MM.1S (cell line): ENCODE measurements at regions not wholly inside any gene's neighbourhood (a gene's known extent, or its start where the extent isn't known, plus 50 kb on each side); places are given as distances from the start of the nearest gene placed in this dataset.
"Not testable (repeated sequence)": the region's sequence is repeated elsewhere in the genome, so short reads cannot be mapped to it uniquely, and the experiment has no call there.

Experiments
- DNase-seq: peaks from one replicate; pipeline ENCODE4 v3.0.0-alpha.2; 2015
- H2AFZ ChIP-seq: fragments of 300-600 bp; sonication (generic); 2 replicates; pipeline ENCODE4 v1.6.0; 2016; ENCODE audit warnings: antibody characterized with exemption, low read length
- H3F3A ChIP-seq: fragments of 300-600 bp; sonication (generic); 2 replicates; pipeline ENCODE4 v1.6.1; 2016; ENCODE audit warnings: mild to moderate bottlenecking, antibody characterized with exemption, low read length, moderate library complexity, mixed read lengths; ENCODE audit not compliant: insufficient read depth
- H3K27ac ChIP-seq: fragments of 300-600 bp; sonication (generic); 2 replicates; pipeline ENCODE4 v1.5.1; 2016; ENCODE audit warnings: mild to moderate bottlenecking, low read length
- H3K27me3 ChIP-seq: fragments of 300-600 bp; sonication (generic); replicated peaks from 2 replicates; pipeline ENCODE4 v1.6.0; 2016; ENCODE audit warnings: low read length; ENCODE audit not compliant: insufficient read depth
- H3K36me3 ChIP-seq: fragments of 300-600 bp; sonication (generic); replicated peaks from 2 replicates; pipeline ENCODE4 v1.6.1; 2016; ENCODE audit warnings: mild to moderate bottlenecking, low read length, mixed read lengths; ENCODE audit not compliant: insufficient read depth
- H3K4me1 ChIP-seq: fragments of 300-600 bp; sonication (generic); 2 replicates; pipeline ENCODE4 v1.6.1; 2016; ENCODE audit warnings: low read length, mixed read lengths
- H3K4me2 ChIP-seq: fragments of 300-600 bp; sonication (generic); 2 replicates; pipeline ENCODE4 v1.6.0; 2016; ENCODE audit warnings: low read depth, low read length
- H3K4me3 ChIP-seq: fragments of 300-600 bp; sonication (generic); 2 replicates; pipeline ENCODE4 v1.5.1; 2016; ENCODE audit warnings: low read length, mixed read lengths
- H3K79me2 ChIP-seq: fragments of 300-600 bp; sonication (generic); 2 replicates; pipeline ENCODE4 v1.6.1; 2016; ENCODE audit warnings: mixed run types, low read length, mixed read lengths
- H3K9ac ChIP-seq: fragments of 300-600 bp; sonication (generic); 2 replicates; pipeline ENCODE4 v1.6.1; 2016; ENCODE audit warnings: low read length, mixed read lengths
- H3K9me2 ChIP-seq: fragments of 300-600 bp; sonication (generic); replicated peaks from 2 replicates; pipeline ENCODE4 v1.6.1; 2016; ENCODE audit warnings: mild to moderate bottlenecking, low read length, mixed read lengths; ENCODE audit not compliant: insufficient read depth
- H3K9me3 ChIP-seq: fragments of 300-600 bp; sonication (generic); replicated peaks from 2 replicates; pipeline ENCODE4 v1.6.1; 2016; ENCODE audit warnings: mild to moderate bottlenecking, low read length, mixed read lengths; ENCODE audit not compliant: insufficient read depth
- H4K20me1 ChIP-seq: fragments of 300-600 bp; sonication (generic); 2 replicates; pipeline ENCODE4 v1.6.1; 2016; ENCODE audit warnings: mild to moderate bottlenecking, low read length, moderate library complexity, mixed read lengths; ENCODE audit not compliant: insufficient read depth
- EZH2 ChIP-seq: fragments of 300-600 bp; sonication (generic); optimal IDR thresholded peaks from 2 replicates; pipeline ENCODE3; 2017; ENCODE audit warnings: low read depth, mild to moderate bottlenecking, antibody characterized with exemption, low read length, mixed read lengths
- EZH2phosphoT487 ChIP-seq: fragments of 300-600 bp; sonication (generic); IDR thresholded peaks from 2 replicates; pipeline ENCODE4 v1.6.1; 2018; ENCODE audit warnings: antibody characterized with exemption, low read length
- TF ChIP-seq, protein P1 (sequence below): fragments of 300-600 bp; sonication (generic); IDR thresholded peaks from 2 replicates; pipeline ENCODE4 v1.5.1; 2016; ENCODE audit warnings: antibody characterized with exemption, low read length, mixed read lengths

GRCh38 chr15:98294126-98294525, 333.6 kb downstream of the ARRDC4 start:
- no peak for DNase-seq
- Histone ChIP-seq H3K79me2 (no peaks in the 10 kb centered on the region), H3K9me3 (no peaks in the 10 kb centered on the region), H3K4me1 (no peaks in the 10 kb centered on the region), H3F3A (no peaks in the 10 kb centered on the region), H3K27ac (no peak overlapping the region), H3K9ac (no peak overlapping the region), H3K27me3 (0 out of 2 replicates have a peak, but pooled peaks cover 19% of the 10 kb centered on the region), H3K4me3 (no peak overlapping the region), H3K9me2 (no peaks in the 10 kb centered on the region), H3K4me2 (no peak overlapping the region), H4K20me1 (no peaks in the 10 kb centered on the region), H2AFZ (no peak overlapping the region), H3K36me3 (no peaks in the 10 kb centered on the region)
- TF ChIP-seq, protein P1, sequence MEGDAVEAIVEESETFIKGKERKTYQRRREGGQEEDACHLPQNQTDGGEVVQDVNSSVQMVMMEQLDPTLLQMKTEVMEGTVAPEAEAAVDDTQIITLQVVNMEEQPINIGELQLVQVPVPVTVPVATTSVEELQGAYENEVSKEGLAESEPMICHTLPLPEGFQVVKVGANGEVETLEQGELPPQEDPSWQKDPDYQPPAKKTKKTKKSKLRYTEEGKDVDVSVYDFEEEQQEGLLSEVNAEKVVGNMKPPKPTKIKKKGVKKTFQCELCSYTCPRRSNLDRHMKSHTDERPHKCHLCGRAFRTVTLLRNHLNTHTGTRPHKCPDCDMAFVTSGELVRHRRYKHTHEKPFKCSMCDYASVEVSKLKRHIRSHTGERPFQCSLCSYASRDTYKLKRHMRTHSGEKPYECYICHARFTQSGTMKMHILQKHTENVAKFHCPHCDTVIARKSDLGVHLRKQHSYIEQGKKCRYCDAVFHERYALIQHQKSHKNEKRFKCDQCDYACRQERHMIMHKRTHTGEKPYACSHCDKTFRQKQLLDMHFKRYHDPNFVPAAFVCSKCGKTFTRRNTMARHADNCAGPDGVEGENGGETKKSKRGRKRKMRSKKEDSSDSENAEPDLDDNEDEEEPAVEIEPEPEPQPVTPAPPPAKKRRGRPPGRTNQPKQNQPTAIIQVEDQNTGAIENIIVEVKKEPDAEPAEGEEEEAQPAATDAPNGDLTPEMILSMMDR = no peak

DNA sequence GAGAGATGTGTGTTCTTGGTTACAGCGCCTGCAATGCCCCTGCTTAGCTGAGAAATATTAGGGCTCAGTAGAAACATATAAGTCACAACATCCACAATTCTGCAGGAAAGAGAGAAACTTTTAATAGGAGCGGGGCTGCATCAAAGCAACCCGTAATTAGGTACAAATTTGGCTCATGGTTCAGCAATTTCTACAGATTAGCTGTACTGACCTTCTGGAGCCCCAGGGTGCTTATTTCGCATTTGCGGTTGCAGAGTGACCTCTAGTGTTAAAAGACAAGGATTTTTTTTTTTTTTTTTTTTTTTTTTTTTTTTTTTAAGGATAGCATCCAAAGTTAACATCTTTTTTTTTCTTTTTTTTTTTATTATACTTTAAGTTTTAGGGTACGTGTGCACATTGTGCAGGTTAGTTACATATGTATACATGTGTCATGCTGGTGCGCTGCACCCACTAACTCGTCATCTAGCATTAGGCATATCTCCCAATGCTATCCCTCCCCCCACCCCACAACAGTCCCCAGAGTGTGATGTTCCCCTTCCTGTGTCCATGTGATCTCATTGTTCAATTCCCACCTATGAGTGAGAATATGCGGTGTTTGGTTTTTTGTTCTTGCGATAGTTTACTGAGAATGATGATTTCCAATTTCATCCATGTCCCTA, 334.7 kb downstream of the ARRDC4 start:
- H3K9me3 ChIP-seq, H3K27ac ChIP-seq, H3K9ac ChIP-seq, H4K20me1 ChIP-seq, H3K4me1 ChIP-seq, H3F3A ChIP-seq, H3K9me2 ChIP-seq, H3K4me3 ChIP-seq, H3K79me2 ChIP-seq, H3K36me3 ChIP-seq, H3K4me2 ChIP-seq, H2AFZ ChIP-seq: not testable (repeated sequence)
- peak; percentile 70 for DNase-seq
- TF ChIP-seq, protein P1 = peak; percentile 14; the same call in 1 of the 2 replicates
- H3K27me3 ChIP-seq = 0 out of 2 replicates have a peak, but pooled peaks cover 19% of the 10 kb centered on the region

GRCh38 chr15:98296653-98297052, 336.1 kb downstream of the ARRDC4 start:
- H3K36me3 ChIP-seq = no peaks in the 10 kb centered on the region
- H2AFZ ChIP-seq = no peak overlapping the region
- H3K4me1 ChIP-seq = no peaks in the 10 kb centered on the region
- H3K79me2 ChIP-seq = no peaks in the 10 kb centered on the region
- 0 out of 2 replicates have a peak, but pooled peaks cover 19% of the 10 kb centered on the region for H3K27me3 ChIP-seq
- no peak for DNase-seq
- no peaks in the 10 kb centered on the region for H4K20me1 ChIP-seq
- H3K27ac ChIP-seq = no peak overlapping the region
- no peak overlapping the region for H3K9ac ChIP-seq
- H3K4me2 ChIP-seq = no peak overlapping the region
- no peaks in the 10 kb centered on the region for H3K9me2 ChIP-seq
- no peaks in the 10 kb centered on the region for H3F3A ChIP-seq
- no peaks in the 10 kb centered on the region for H3K9me3 ChIP-seq
- TF ChIP-seq, protein P1 = no peak
- TF ChIP-seq EZH2phosphoT487 = no peak
- TF ChIP-seq EZH2 = no peak
- H3K4me3 ChIP-seq = no peak overlapping the region
